ENCODE measurements at regions not wholly inside any gene's neighbourhood (a gene's known extent, or its start where the extent isn't known, plus 50 kb on each side); places are given as distances from the start of the nearest gene placed in this dataset.

DNA sequence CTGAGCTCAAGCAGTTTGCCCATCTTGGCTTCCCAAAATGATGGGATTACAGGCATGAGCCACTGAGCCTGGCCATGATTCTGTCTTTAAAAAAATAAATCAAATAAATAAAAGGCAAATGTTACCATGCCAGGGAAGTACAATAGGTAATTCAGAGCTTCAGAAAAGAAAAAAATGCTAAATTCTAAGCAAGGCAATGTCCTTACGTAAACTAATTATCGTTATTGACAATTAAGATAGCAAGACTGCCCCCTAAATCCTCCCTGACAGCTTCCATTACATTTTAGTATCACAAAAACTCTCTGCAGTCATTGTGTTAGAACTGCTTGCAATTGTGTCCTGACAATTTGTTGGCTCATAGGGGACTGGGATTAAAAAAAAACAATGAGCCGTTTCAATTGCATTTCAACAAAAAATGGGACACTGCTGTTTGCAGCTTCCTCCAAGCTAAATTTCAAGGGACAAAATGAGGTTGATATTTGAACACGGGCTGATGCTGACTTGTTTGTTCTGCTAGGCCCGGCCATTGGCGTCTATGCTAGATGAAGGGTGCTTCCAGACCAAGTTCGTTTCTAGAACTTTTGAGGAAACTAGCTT lies 88.9 kb downstream of the MOGAT1 start:
- ChIA-PET CTCF (no interaction called here), RAD21 (ENCODE audit: low non-redundant PET in 1 of 2, low total read pairs in 2 of 2, uncharacterized antibody in 2 of 2, unreplicated experiment in 2 of 2) (no interaction called here), POLR2A (no interaction called here)
- Histone ChIP-seq H3K36me3 (ENCODE audit: control insufficient read depth in 1 of 2, insufficient read depth in 2 of 2, low read length in 2 of 2) (no peaks in the 10 kb centered on the region), H3K9me2 (ENCODE audit: insufficient read depth) (no peaks in the 10 kb centered on the region), H3K27me3 (ENCODE audit: insufficient read depth, low read length) (no peaks in the 10 kb centered on the region), H3K9me3 (ENCODE audit: control insufficient read depth in 1 of 2, insufficient read depth in 1 of 2, low read depth in 1 of 2, low read length in 2 of 2) (no peaks in the 10 kb centered on the region), H3K27ac (ENCODE audit: low read depth, low read length) (no peak overlapping the region), H3K9ac (ENCODE audit: low read length) (no peak overlapping the region), H3K79me2 (ENCODE audit: insufficient read depth, low read length) (no peaks in the 10 kb centered on the region), H3K4me3 (replicated peaks in 1 of 2; ENCODE audit: low read depth in 1 of 2, low read length in 2 of 2) (no peak overlapping the region), H4K20me1 (ENCODE audit: insufficient read depth) (no peaks in the 10 kb centered on the region), H3K4me2 (ENCODE audit: low read length) (no peak overlapping the region), H3K4me1 (ENCODE audit: control insufficient read depth in 1 of 2, insufficient read depth in 2 of 2, low read length in 2 of 2) (peaks cover 9 to 16% of the 10 kb centered on the region in 2 experiments), H2AFZ (ENCODE audit: low read depth, low read length, poor library complexity, severe bottlenecking) (no peak overlapping the region)
- no peak for ATAC-seq
- intact Hi-C loops (cut with micrococcal nuclease) = no loop called here
- DNase-seq (ENCODE audit: low read depth, low spot score) = no peak
- BruUV-seq (replicated peaks) = no TSS peak
- no peak for TF ChIP-seq EGR1 (IDR thresholded peaks at IDR 0.05; ENCODE audit: low read depth)
- no peak for TF ChIP-seq CBX3 (IDR thresholded peaks at IDR 0.05; ENCODE audit: low read depth)
- no peak for TF ChIP-seq ZNF274 (IDR thresholded peaks at IDR 0.05; ENCODE audit: low read depth, low read length)
- no peak for TF ChIP-seq FOSL1 (IDR thresholded peaks at IDR 0.05; ENCODE audit: low read depth)
- TF ChIP-seq, protein P1, sequence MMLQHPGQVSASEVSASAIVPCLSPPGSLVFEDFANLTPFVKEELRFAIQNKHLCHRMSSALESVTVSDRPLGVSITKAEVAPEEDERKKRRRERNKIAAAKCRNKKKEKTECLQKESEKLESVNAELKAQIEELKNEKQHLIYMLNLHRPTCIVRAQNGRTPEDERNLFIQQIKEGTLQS (IDR thresholded peaks at IDR 0.05) = no peak
- TF ChIP-seq EZH2phosphoT487 (IDR thresholded peaks at IDR 0.05; ENCODE audit: borderline replicate concordance) = no peak
- TF ChIP-seq, protein P2, sequence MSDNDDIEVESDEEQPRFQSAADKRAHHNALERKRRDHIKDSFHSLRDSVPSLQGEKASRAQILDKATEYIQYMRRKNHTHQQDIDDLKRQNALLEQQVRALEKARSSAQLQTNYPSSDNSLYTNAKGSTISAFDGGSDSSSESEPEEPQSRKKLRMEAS (IDR thresholded peaks at IDR 0.05) = no peak
- TF ChIP-seq POLR2A (IDR thresholded peaks at IDR 0.05; ENCODE audit: borderline replicate concordance, extremely low read depth, insufficient read depth, insufficient read length) = no peak
- no peak for TF ChIP-seq EZH2 (IDR thresholded peaks at IDR 0.05)
- TF ChIP-seq ZFX (IDR thresholded peaks at IDR 0.05) = no peak
- no peak for TF ChIP-seq SP1 (IDR thresholded peaks at IDR 0.05; ENCODE audit: low read depth)
- TF ChIP-seq, protein P3, sequence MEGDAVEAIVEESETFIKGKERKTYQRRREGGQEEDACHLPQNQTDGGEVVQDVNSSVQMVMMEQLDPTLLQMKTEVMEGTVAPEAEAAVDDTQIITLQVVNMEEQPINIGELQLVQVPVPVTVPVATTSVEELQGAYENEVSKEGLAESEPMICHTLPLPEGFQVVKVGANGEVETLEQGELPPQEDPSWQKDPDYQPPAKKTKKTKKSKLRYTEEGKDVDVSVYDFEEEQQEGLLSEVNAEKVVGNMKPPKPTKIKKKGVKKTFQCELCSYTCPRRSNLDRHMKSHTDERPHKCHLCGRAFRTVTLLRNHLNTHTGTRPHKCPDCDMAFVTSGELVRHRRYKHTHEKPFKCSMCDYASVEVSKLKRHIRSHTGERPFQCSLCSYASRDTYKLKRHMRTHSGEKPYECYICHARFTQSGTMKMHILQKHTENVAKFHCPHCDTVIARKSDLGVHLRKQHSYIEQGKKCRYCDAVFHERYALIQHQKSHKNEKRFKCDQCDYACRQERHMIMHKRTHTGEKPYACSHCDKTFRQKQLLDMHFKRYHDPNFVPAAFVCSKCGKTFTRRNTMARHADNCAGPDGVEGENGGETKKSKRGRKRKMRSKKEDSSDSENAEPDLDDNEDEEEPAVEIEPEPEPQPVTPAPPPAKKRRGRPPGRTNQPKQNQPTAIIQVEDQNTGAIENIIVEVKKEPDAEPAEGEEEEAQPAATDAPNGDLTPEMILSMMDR (IDR thresholded peaks at IDR 0.05 in 2 of 3, conservative IDR thresholded peaks at IDR 0.05 in 1 of 3; ENCODE audit: borderline replicate concordance in 1 of 3, insufficient read depth in 1 of 3, low read depth in 2 of 3, low read length in 2 of 3) = no peak
- no peak for TF ChIP-seq TCF7L2 (IDR thresholded peaks at IDR 0.05; ENCODE audit: borderline replicate concordance, extremely low read depth, insufficient read depth, insufficient read length)
- TF ChIP-seq JUND (IDR thresholded peaks at IDR 0.05) = no peak
- TF ChIP-seq, protein P4, sequence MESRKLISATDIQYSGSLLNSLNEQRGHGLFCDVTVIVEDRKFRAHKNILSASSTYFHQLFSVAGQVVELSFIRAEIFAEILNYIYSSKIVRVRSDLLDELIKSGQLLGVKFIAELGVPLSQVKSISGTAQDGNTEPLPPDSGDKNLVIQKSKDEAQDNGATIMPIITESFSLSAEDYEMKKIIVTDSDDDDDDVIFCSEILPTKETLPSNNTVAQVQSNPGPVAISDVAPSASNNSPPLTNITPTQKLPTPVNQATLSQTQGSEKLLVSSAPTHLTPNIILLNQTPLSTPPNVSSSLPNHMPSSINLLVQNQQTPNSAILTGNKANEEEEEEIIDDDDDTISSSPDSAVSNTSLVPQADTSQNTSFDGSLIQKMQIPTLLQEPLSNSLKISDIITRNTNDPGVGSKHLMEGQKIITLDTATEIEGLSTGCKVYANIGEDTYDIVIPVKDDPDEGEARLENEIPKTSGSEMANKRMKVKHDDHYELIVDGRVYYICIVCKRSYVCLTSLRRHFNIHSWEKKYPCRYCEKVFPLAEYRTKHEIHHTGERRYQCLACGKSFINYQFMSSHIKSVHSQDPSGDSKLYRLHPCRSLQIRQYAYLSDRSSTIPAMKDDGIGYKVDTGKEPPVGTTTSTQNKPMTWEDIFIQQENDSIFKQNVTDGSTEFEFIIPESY (IDR thresholded peaks at IDR 0.05; ENCODE audit: extremely low read depth, insufficient replicate concordance, low read length) = no peak
- TF ChIP-seq SIN3A (IDR thresholded peaks at IDR 0.05; ENCODE audit: low read depth) = no peak
- TF ChIP-seq RAD21 (IDR thresholded peaks at IDR 0.05; ENCODE audit: low read depth) = no peak
- TF ChIP-seq POLR2AphosphoS5 (IDR thresholded peaks at IDR 0.05; ENCODE audit: low read depth, low read length) = no peak
- no peak for TF ChIP-seq ELF1 (IDR thresholded peaks at IDR 0.05; ENCODE audit: borderline replicate concordance, low read depth)
